H1 (cell line): ENCODE measurements at regions not wholly inside any gene's neighbourhood (a gene's known extent, or its start where the extent isn't known, plus 50 kb on each side); places are given as distances from the start of the nearest gene placed in this dataset.

Source experiments
- CTCF ChIA-PET: fragments of 300-600 bp; sonication (Branson Sonifier 250); formaldehyde crosslinking; loops from one replicate; lab custom pipeline; 2021; ENCODE audit not compliant: partially characterized antibody; lab: Charles Lee
- POLR2A ChIA-PET: fragments of 300-600 bp; sonication (Branson Sonifier 250); formaldehyde crosslinking; loops from one replicate; lab custom pipeline; 2021; ENCODE audit warnings: inconsistent platforms; ENCODE audit not compliant: partially characterized antibody; lab: Charles Lee
- DNase-seq, 2 experiments: peaks; one replicate each; pipeline versions ENCODE4 v3.0.0 to v3.0.0-alpha.2; 2010 to 2022; ENCODE audit warnings: low spot score in 2 of 2, low read depth in 1 of 2, mixed read lengths in 1 of 2
- FAIRE-seq: peaks from 2 replicates; lab custom pipeline; 2011; peaks lifted over from hg19 to GRCh38; lab: Jason Lieb, UNC
- H2AFZ ChIP-seq: 2 replicates; pipeline ENCODE4 v1.8.1; 2012; ENCODE audit warnings: low read length, inconsistent platforms
- H2AK5ac ChIP-seq: 2 replicates; pipeline ENCODE4 v1.6.1; 2013; ENCODE audit warnings: low read depth, low read length
- H2BK120ac ChIP-seq: replicated peaks from 2 replicates; pipeline ENCODE3; 2013; ENCODE audit warnings: low read depth, low read length, inconsistent platforms
- H2BK12ac ChIP-seq: 2 replicates; pipeline ENCODE4 v1.6.1; 2013; ENCODE audit warnings: low read depth, low read length
- H2BK15ac ChIP-seq: 2 replicates; pipeline ENCODE4 v1.6.1; 2013; ENCODE audit warnings: low read length
- H2BK20ac ChIP-seq: 2 replicates; pipeline ENCODE4 v1.6.1; 2013; ENCODE audit warnings: low read length
- H2BK5ac ChIP-seq: 2 replicates; pipeline ENCODE4 v1.6.1; 2013; ENCODE audit warnings: low read depth, low read length
- H3K14ac ChIP-seq: 2 replicates; pipeline ENCODE4 v1.6.1; 2013; ENCODE audit warnings: inconsistent platforms; ENCODE audit not compliant: insufficient read length
- H3K18ac ChIP-seq: 2 replicates; pipeline ENCODE4 v1.6.1; 2013; ENCODE audit warnings: low read length; ENCODE audit errors: extremely low read depth
- H3K23ac ChIP-seq: 2 replicates; pipeline ENCODE4 v1.6.1; 2013; ENCODE audit warnings: inconsistent platforms; ENCODE audit not compliant: insufficient read length
- H3K23me2 ChIP-seq: 2 replicates; pipeline ENCODE4 v1.6.1; 2013; ENCODE audit warnings: low read depth, low read length
- H3K27ac ChIP-seq: 2 replicates; pipeline ENCODE4 v1.6.1; 2011; ENCODE audit warnings: low read depth, low read length, inconsistent platforms
- H3K27me3 ChIP-seq, 4 experiments: replicated peaks in 1 of 4; 1 replicate in 1 of 4; 2 replicates in 3 of 4; pipeline versions ENCODE4 v1.6.1 to v1.8.1; 2011 to 2013; ENCODE audit warnings: low read length in 3 of 4, mild to moderate bottlenecking in 3 of 4, inconsistent platforms in 2 of 4, mixed read lengths in 2 of 4, moderate library complexity in 1 of 4; ENCODE audit not compliant: control insufficient read depth in 3 of 4, insufficient read depth in 3 of 4; ENCODE audit errors: extremely low read depth in 1 of 4
- H3K36me3 ChIP-seq, 4 experiments: 2 replicates each; pipeline versions ENCODE4 v1.6.1 to v1.8.1; 2011 to 2013; ENCODE audit warnings: mild to moderate bottlenecking in 4 of 4, low read length in 3 of 4, moderate library complexity in 2 of 4, control low read depth in 1 of 4, inconsistent platforms in 1 of 4; ENCODE audit not compliant: insufficient read depth in 4 of 4, control insufficient read depth in 2 of 4
- H3K4ac ChIP-seq: replicated peaks from 2 replicates; pipeline ENCODE3; 2013; ENCODE audit warnings: low read length, low read depth, mixed read lengths, inconsistent platforms; ENCODE audit not compliant: insufficient read length
- H3K4me1 ChIP-seq, 4 experiments: replicated peaks in 1 of 4; 1 replicate in 1 of 4; 2 replicates in 3 of 4; pipeline versions ENCODE4 v1.6.1 to v1.8.1; 2011 to 2013; ENCODE audit warnings: low read length in 3 of 4, inconsistent platforms in 2 of 4, mixed read lengths in 1 of 4; ENCODE audit not compliant: insufficient read depth in 4 of 4, control insufficient read depth in 3 of 4
- H3K4me2 ChIP-seq, 2 experiments: 2 replicates each; pipeline versions ENCODE4 v1.6.1 to v1.8.1; 2011 to 2013; ENCODE audit warnings: low read depth in 2 of 2, low read length in 2 of 2, control low read depth in 1 of 2, inconsistent platforms in 1 of 2, mild to moderate bottlenecking in 1 of 2; ENCODE audit not compliant: insufficient read depth in 1 of 2
- H3K4me3 ChIP-seq, 4 experiments: fragments of 200-600, 300-600 bp in 1 of 4; sonication (generic), shearing (Covaris generic), sonication (Bioruptor Twin) in 1 of 4; 2 replicates each; pipeline versions ENCODE4 v1.5.1 to v1.8.1; 2011 to 2016; ENCODE audit warnings: low read length in 4 of 4, low read depth in 3 of 4, control low read depth in 2 of 4, inconsistent platforms in 2 of 4, mild to moderate bottlenecking in 2 of 4, mixed read lengths in 1 of 4, moderate library complexity in 1 of 4; ENCODE audit not compliant: insufficient read depth in 2 of 4; ENCODE audit errors: extremely low read depth in 1 of 4
- H3K56ac ChIP-seq: replicated peaks from 2 replicates; pipeline ENCODE3; 2013; ENCODE audit warnings: low read depth, mild to moderate bottlenecking, mixed read lengths, low read length, inconsistent platforms; ENCODE audit not compliant: insufficient read length
- H3K79me1 ChIP-seq: 2 replicates; pipeline ENCODE4 v1.6.1; 2013; ENCODE audit warnings: low read depth, low read length, control low read depth
- H3K79me2 ChIP-seq, 2 experiments: 2 replicates each; pipeline versions ENCODE4 v1.6.1 to v1.8.1; 2012 to 2013; ENCODE audit warnings: low read length in 2 of 2, mild to moderate bottlenecking in 2 of 2, inconsistent platforms in 1 of 2; ENCODE audit not compliant: insufficient read depth in 2 of 2, control insufficient read depth in 1 of 2
- H3K9ac ChIP-seq, 4 experiments: replicated peaks in 1 of 4; 1 replicate in 1 of 4; 2 replicates in 3 of 4; pipeline versions ENCODE4 v1.6.1 to v1.8.1; 2011 to 2013; ENCODE audit warnings: low read depth in 3 of 4, low read length in 3 of 4, control low read depth in 2 of 4, mild to moderate bottlenecking in 2 of 4, moderate library complexity in 2 of 4, inconsistent platforms in 1 of 4; ENCODE audit errors: extremely low read depth in 1 of 4
- H3K9me3 ChIP-seq, 2 experiments: 2 replicates each; pipeline versions ENCODE4 v1.6.1 to v1.8.1; 2012 to 2013; ENCODE audit warnings: mild to moderate bottlenecking in 2 of 2, moderate library complexity in 2 of 2, control low read depth in 1 of 2, inconsistent platforms in 1 of 2, low read depth in 1 of 2, low read length in 1 of 2, mixed read lengths in 1 of 2; ENCODE audit not compliant: insufficient read depth in 2 of 2
- H4K20me1 ChIP-seq, 2 experiments: replicated peaks in 1 of 2; 2 replicates each; pipeline versions ENCODE3 to v1.8.1; 2011 to 2013; ENCODE audit warnings: inconsistent platforms in 2 of 2, low read length in 2 of 2, mild to moderate bottlenecking in 1 of 2; ENCODE audit not compliant: insufficient read depth in 2 of 2, control insufficient read depth in 1 of 2
- H4K5ac ChIP-seq: 2 replicates; pipeline ENCODE4 v1.6.1; 2013; ENCODE audit warnings: low read length, low read depth, mixed read lengths, inconsistent platforms; ENCODE audit not compliant: insufficient read length
- H4K8ac ChIP-seq: 2 replicates; pipeline ENCODE4 v1.8.0; 2013; ENCODE audit warnings: mild to moderate bottlenecking, moderate library complexity, low read length, inconsistent platforms; ENCODE audit not compliant: insufficient read depth; ENCODE audit errors: extremely low read depth
- H4K91ac ChIP-seq: replicated peaks from 2 replicates; pipeline ENCODE3; 2013; ENCODE audit warnings: low read length, mixed read lengths, inconsistent platforms; ENCODE audit not compliant: insufficient read length
- CTBP2 ChIP-seq: IDR thresholded peaks from 2 replicates; pipeline ENCODE4 v1.7.0; 2011; ENCODE audit warnings: borderline replicate concordance, mild to moderate bottlenecking, moderate library complexity, mixed read lengths, low read length; ENCODE audit not compliant: insufficient read depth, insufficient read length
- KDM1A ChIP-seq: fragments of 200-600, 300-600 bp; sonication (generic); IDR thresholded peaks from 2 replicates; pipeline ENCODE4 v1.7.1; 2016; ENCODE audit warnings: mild to moderate bottlenecking, low read length, borderline replicate concordance
- POLR2A ChIP-seq, 2 experiments: IDR thresholded peaks; 1 replicate in 1 of 2; 2 replicates in 1 of 2; pipeline ENCODE4 v1.6.1; 2011; ENCODE audit warnings: low read depth in 2 of 2, low read length in 2 of 2, mild to moderate bottlenecking in 2 of 2; ENCODE audit errors: control extremely low read depth in 1 of 2
- RBBP5 ChIP-seq: IDR thresholded peaks from 2 replicates; pipeline ENCODE4 v1.7.1; 2012; ENCODE audit warnings: low read depth, mild to moderate bottlenecking, inconsistent platforms, low read length, moderate library complexity, borderline replicate concordance
- RFX5 ChIP-seq: IDR thresholded peaks from 2 replicates; pipeline ENCODE4 v1.6.1; 2011; ENCODE audit warnings: low read depth, low read length, improper control_type of control experiment, borderline replicate concordance
- SIN3A ChIP-seq, 2 experiments: IDR thresholded peaks in 1 of 2; conservative IDR thresholded peaks in 1 of 2; 2 replicates each; pipeline ENCODE4 v1.6.1; 2011 to 2012; ENCODE audit warnings: low read length in 2 of 2, improper control_type of control experiment in 1 of 2, low read depth in 1 of 2, mild to moderate bottlenecking in 1 of 2
- SP2 ChIP-seq: IDR thresholded peaks from 2 replicates; pipeline ENCODE4 v1.6.1; 2012; ENCODE audit warnings: mild to moderate bottlenecking, low read length, inconsistent platforms
- SRF ChIP-seq: IDR thresholded peaks from 2 replicates; pipeline ENCODE4 v1.6.1; 2011; ENCODE audit warnings: mild to moderate bottlenecking, low read depth, low read length, moderate library complexity
- YY1 ChIP-seq: IDR thresholded peaks from 2 replicates; pipeline ENCODE4 v1.6.1; 2011; ENCODE audit warnings: low read depth, mild to moderate bottlenecking, low read length
- WGBS, 2 experiments: shearing (Covaris generic) in 1 of 2; methylation state at CpG; one replicate each; pipeline versions ENCODE4 v1.1.6 to v1.1.7; 2013 to 2015; ENCODE audit warnings: low lambda C conversion rate in 2 of 2, mixed read lengths in 2 of 2, inconsistent platforms in 1 of 2, low coverage in 1 of 2, missing lambda C conversion rate in 1 of 2; ENCODE audit not compliant: insufficient replicate concordance in 2 of 2, insufficient coverage in 1 of 2, insufficient read length in 1 of 2; ENCODE audit errors: extremely low coverage in 1 of 2, missing lambda C conversion rate in 1 of 2; 5-methylcytosine and 5-hydroxymethylcytosine counted together
- TF ChIP-seq, protein P1 (sequence below), 3 experiments: IDR thresholded peaks; 1 replicate in 2 of 3; 2 replicates in 1 of 3; pipeline versions ENCODE4 v1.5.1 to v1.6.1; 2011; ENCODE audit warnings: low read length in 3 of 3, mild to moderate bottlenecking in 3 of 3, inconsistent platforms in 2 of 3, low read depth in 1 of 3, moderate library complexity in 1 of 3; ENCODE audit not compliant: insufficient read depth in 1 of 3; ENCODE audit errors: control extremely low read depth in 1 of 3
- TF ChIP-seq, protein P2 (sequence below): IDR thresholded peaks from 2 replicates; pipeline ENCODE4 v1.6.1; 2012; ENCODE audit warnings: inconsistent platforms

- Histone ChIP-seq H3K14ac (no peak overlapping the region), H3K23me2 (no peaks in the 10 kb centered on the region), H3K9me3 (no peaks in the 10 kb centered on the region), H3K4me3 (no peak overlapping the region), H3K27me3 (no peaks in the 10 kb centered on the region), H3K9ac (no peak overlapping the region), H3K4me2 (no peak overlapping the region), H3K23ac (no peak overlapping the region), H3K4me1 (peaks cover 0 to 2% (median 0%) of the 10 kb centered on the region in 4 experiments; a peak in 1 of 7 replicates), H3K36me3 (no peaks in the 10 kb centered on the region), H2AFZ (no peak overlapping the region), H3K18ac (no peak overlapping the region), H4K8ac (no peak overlapping the region), H2BK15ac (no peak overlapping the region), H3K27ac (no peak overlapping the region), H2BK5ac (no peak overlapping the region), H3K79me1 (no peaks in the 10 kb centered on the region), H2AK5ac (no peak overlapping the region), H2BK12ac (no peak overlapping the region), H2BK120ac (no peak overlapping the region), H3K4ac (no peak overlapping the region), H4K91ac (no peak overlapping the region), H4K20me1 (no peaks in the 10 kb centered on the region), H2BK20ac (no peak overlapping the region), H3K56ac (no peak overlapping the region), H3K79me2 (no peaks in the 10 kb centered on the region), H4K5ac (no peak overlapping the region)
- ChIA-PET POLR2A (no interaction called here), CTCF (interaction anchor here (0.7 to 1.1 kb wide), 2 partner anchors 37 to 1413 kb away, joined by 3 to 4 read pairs; no protein-coding TSS in a partner anchor)
- FAIRE-seq (no peak), DNase-seq (no peak)
- WGBS, 2 experiments: 93% methylated on average over 2 of the region's 2 CpGs; no CpG with 5 or more reads in 1 of the 2 experiments
- TF ChIP-seq RFX5: no peak
- TF ChIP-seq SRF: no peak
- no peak for TF ChIP-seq SP2
- no peak for TF ChIP-seq RBBP5
- TF ChIP-seq CTBP2: no peak
- TF ChIP-seq SIN3A (conservative IDR thresholded peaks at IDR 0.05 in 1 of 2, IDR thresholded peaks at IDR 0.05 in 1 of 2; ENCODE audit: low read depth in 1 of 2, low read length in 2 of 2): no peak
- TF ChIP-seq YY1: no peak
- no peak for TF ChIP-seq KDM1A
- no peak for TF ChIP-seq POLR2A (IDR thresholded peaks at IDR 0.05; ENCODE audit: control extremely low read depth in 1 of 2, low read depth in 2 of 2, low read length in 2 of 2)
- TF ChIP-seq, protein P1, sequence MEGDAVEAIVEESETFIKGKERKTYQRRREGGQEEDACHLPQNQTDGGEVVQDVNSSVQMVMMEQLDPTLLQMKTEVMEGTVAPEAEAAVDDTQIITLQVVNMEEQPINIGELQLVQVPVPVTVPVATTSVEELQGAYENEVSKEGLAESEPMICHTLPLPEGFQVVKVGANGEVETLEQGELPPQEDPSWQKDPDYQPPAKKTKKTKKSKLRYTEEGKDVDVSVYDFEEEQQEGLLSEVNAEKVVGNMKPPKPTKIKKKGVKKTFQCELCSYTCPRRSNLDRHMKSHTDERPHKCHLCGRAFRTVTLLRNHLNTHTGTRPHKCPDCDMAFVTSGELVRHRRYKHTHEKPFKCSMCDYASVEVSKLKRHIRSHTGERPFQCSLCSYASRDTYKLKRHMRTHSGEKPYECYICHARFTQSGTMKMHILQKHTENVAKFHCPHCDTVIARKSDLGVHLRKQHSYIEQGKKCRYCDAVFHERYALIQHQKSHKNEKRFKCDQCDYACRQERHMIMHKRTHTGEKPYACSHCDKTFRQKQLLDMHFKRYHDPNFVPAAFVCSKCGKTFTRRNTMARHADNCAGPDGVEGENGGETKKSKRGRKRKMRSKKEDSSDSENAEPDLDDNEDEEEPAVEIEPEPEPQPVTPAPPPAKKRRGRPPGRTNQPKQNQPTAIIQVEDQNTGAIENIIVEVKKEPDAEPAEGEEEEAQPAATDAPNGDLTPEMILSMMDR (IDR thresholded peaks at IDR 0.05; ENCODE audit: control extremely low read depth in 1 of 3, insufficient read depth in 1 of 3, low read depth in 1 of 3, low read length in 3 of 3): no peak
- TF ChIP-seq, protein P2, sequence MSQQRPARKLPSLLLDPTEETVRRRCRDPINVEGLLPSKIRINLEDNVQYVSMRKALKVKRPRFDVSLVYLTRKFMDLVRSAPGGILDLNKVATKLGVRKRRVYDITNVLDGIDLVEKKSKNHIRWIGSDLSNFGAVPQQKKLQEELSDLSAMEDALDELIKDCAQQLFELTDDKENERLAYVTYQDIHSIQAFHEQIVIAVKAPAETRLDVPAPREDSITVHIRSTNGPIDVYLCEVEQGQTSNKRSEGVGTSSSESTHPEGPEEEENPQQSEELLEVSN: no peak
These were observed 573.8 kb upstream of the EEF2KMT start for GRCh38 chr16:5671421-5671820.
